ENCODE measurements at regions not wholly inside any gene's neighbourhood (a gene's known extent, or its start where the extent isn't known, plus 50 kb on each side); places are given as distances from the start of the nearest gene placed in this dataset.

- Histone ChIP-seq H3K27me3 (ENCODE audit: control insufficient read depth, insufficient read depth, low read length) (no peaks in the 10 kb centered on the region), H3K4me1 (ENCODE audit: control insufficient read depth, insufficient read depth, low read length) (peaks cover 20% of the 10 kb centered on the region), H3K4me3 (ENCODE audit: low read length) (peak overlapping the region; percentile 43), H3K27ac (ENCODE audit: low read length) (peak overlapping the region; percentile 99), H3K9me3 (ENCODE audit: control insufficient read depth, low read depth, low read length) (no peaks in the 10 kb centered on the region), H3K36me3 (ENCODE audit: control insufficient read depth, insufficient read depth, low read length) (no peaks in the 10 kb centered on the region)
- peak; percentile 91 to 99 for DNase-seq
- no CpG with 5 or more reads among the region's 12 CpGs for WGBS (ENCODE audit: insufficient coverage, low lambda C conversion rate)
Measured at GRCh38 chr3:177300039-177300833, 103.0 kb upstream of the TBL1XR1 start.

GRCh38 chr3:177300842-177301241, 103.6 kb upstream of the TBL1XR1 start:
- Histone ChIP-seq H3K4me3 (ENCODE audit: low read length) (peak overlapping the region; percentile 43), H3K27ac (ENCODE audit: low read length) (peak overlapping the region; percentile 99), H3K27me3 (ENCODE audit: control insufficient read depth, insufficient read depth, low read length) (no peaks in the 10 kb centered on the region), H3K9me3 (ENCODE audit: control insufficient read depth, low read depth, low read length) (no peaks in the 10 kb centered on the region), H3K4me1 (ENCODE audit: control insufficient read depth, insufficient read depth, low read length) (peaks cover 15% of the 10 kb centered on the region), H3K36me3 (ENCODE audit: control insufficient read depth, insufficient read depth, low read length) (no peaks in the 10 kb centered on the region)
- WGBS (ENCODE audit: insufficient coverage, low lambda C conversion rate) = 30% methylated on average over 2 of the region's 2 CpGs
- peak in 1 of 2 donors; percentile 64 for DNase-seq

GRCh38 chr3:177306252-177306651, 109.0 kb upstream of the TBL1XR1 start:
- no peaks in the 10 kb centered on the region for H3K36me3 ChIP-seq (ENCODE audit: control insufficient read depth, insufficient read depth, low read length)
- H3K9me3 ChIP-seq (ENCODE audit: control insufficient read depth, low read depth, low read length) = peaks cover 6% of the 10 kb centered on the region
- no peak for DNase-seq
- peaks cover 2% of the 10 kb centered on the region for H3K4me1 ChIP-seq (ENCODE audit: control insufficient read depth, insufficient read depth, low read length)
- WGBS (ENCODE audit: insufficient coverage, low lambda C conversion rate) = 85% methylated on average over 1 of the region's 2 CpGs
- no peak overlapping the region for H3K4me3 ChIP-seq (ENCODE audit: low read length)
- H3K27me3 ChIP-seq (ENCODE audit: control insufficient read depth, insufficient read depth, low read length) = no peaks in the 10 kb centered on the region
- no peak overlapping the region for H3K27ac ChIP-seq (ENCODE audit: low read length)

GRCh38 chr3:177307391-177307790, 110.1 kb upstream of the TBL1XR1 start:
- no peak overlapping the region for H3K27ac ChIP-seq (ENCODE audit: low read length)
- peaks cover 8% of the 10 kb centered on the region for H3K9me3 ChIP-seq (ENCODE audit: control insufficient read depth, low read depth, low read length)
- 90% methylated on average over 2 of the region's 4 CpGs for WGBS (ENCODE audit: insufficient coverage, low lambda C conversion rate)
- no peaks in the 10 kb centered on the region for H3K36me3 ChIP-seq (ENCODE audit: control insufficient read depth, insufficient read depth, low read length)
- H3K4me1 ChIP-seq (ENCODE audit: control insufficient read depth, insufficient read depth, low read length) = no peaks in the 10 kb centered on the region
- no peak overlapping the region for H3K4me3 ChIP-seq (ENCODE audit: low read length)
- H3K27me3 ChIP-seq (ENCODE audit: control insufficient read depth, insufficient read depth, low read length) = no peaks in the 10 kb centered on the region
- DNase-seq = no peak

- 67% methylated on average over 1 of the region's 5 CpGs for WGBS (ENCODE audit: insufficient coverage, low lambda C conversion rate)
- H3K9me3 ChIP-seq (ENCODE audit: control insufficient read depth, low read depth, low read length) = peaks cover 8% of the 10 kb centered on the region
- H3K4me1 ChIP-seq (ENCODE audit: control insufficient read depth, insufficient read depth, low read length) = no peaks in the 10 kb centered on the region
- H3K27ac ChIP-seq (ENCODE audit: low read length) = no peak overlapping the region
- H3K27me3 ChIP-seq (ENCODE audit: control insufficient read depth, insufficient read depth, low read length) = no peaks in the 10 kb centered on the region
- no peaks in the 10 kb centered on the region for H3K36me3 ChIP-seq (ENCODE audit: control insufficient read depth, insufficient read depth, low read length)
- no peak for DNase-seq
- no peak overlapping the region for H3K4me3 ChIP-seq (ENCODE audit: low read length)
Measured at GRCh38 chr3:177307826-177308225, 110.5 kb upstream of the TBL1XR1 start.

- no peak for DNase-seq
- 100% methylated on average over 2 of the region's 5 CpGs for WGBS (ENCODE audit: insufficient coverage, low lambda C conversion rate)
- H3K27me3 ChIP-seq (ENCODE audit: control insufficient read depth, insufficient read depth, low read length) = no peaks in the 10 kb centered on the region
- no peak overlapping the region for H3K27ac ChIP-seq (ENCODE audit: low read length)
- no peak overlapping the region for H3K4me3 ChIP-seq (ENCODE audit: low read length)
- no peaks in the 10 kb centered on the region for H3K4me1 ChIP-seq (ENCODE audit: control insufficient read depth, insufficient read depth, low read length)
- peaks cover 8% of the 10 kb centered on the region for H3K9me3 ChIP-seq (ENCODE audit: control insufficient read depth, low read depth, low read length)
- no peaks in the 10 kb centered on the region for H3K36me3 ChIP-seq (ENCODE audit: control insufficient read depth, insufficient read depth, low read length)
Measured at GRCh38 chr3:177308286-177308685, 111.0 kb upstream of the TBL1XR1 start.

GRCh38 chr3:177308911-177309310, 111.6 kb upstream of the TBL1XR1 start:
- Histone ChIP-seq H3K27ac (ENCODE audit: low read length) (no peak overlapping the region), H3K4me1 (ENCODE audit: control insufficient read depth, insufficient read depth, low read length) (no peaks in the 10 kb centered on the region)
- WGBS (ENCODE audit: insufficient coverage, low lambda C conversion rate) = 100% methylated on average over 1 of the region's 3 CpGs

GRCh38 chr3:177312491-177312890, 115.2 kb upstream of the TBL1XR1 start:
- Histone ChIP-seq H3K9me3 (ENCODE audit: control insufficient read depth, low read depth, low read length) (peaks cover 8% of the 10 kb centered on the region), H3K27ac (ENCODE audit: low read length) (no peak overlapping the region), H3K4me3 (ENCODE audit: low read length) (no peak overlapping the region), H3K4me1 (ENCODE audit: control insufficient read depth, insufficient read depth, low read length) (no peaks in the 10 kb centered on the region), H3K27me3 (ENCODE audit: control insufficient read depth, insufficient read depth, low read length) (no peaks in the 10 kb centered on the region), H3K36me3 (ENCODE audit: control insufficient read depth, insufficient read depth, low read length) (no peaks in the 10 kb centered on the region)
- WGBS (ENCODE audit: insufficient coverage, low lambda C conversion rate) = no CpG with 5 or more reads among the region's 5 CpGs
- DNase-seq = no peak

More at GRCh38 chr3:177308911-177309310, 111.6 kb upstream of the TBL1XR1 start:
- H3K27me3 ChIP-seq (ENCODE audit: control insufficient read depth, insufficient read depth, low read length) = no peaks in the 10 kb centered on the region
- no peak for DNase-seq
- H3K36me3 ChIP-seq (ENCODE audit: control insufficient read depth, insufficient read depth, low read length) = no peaks in the 10 kb centered on the region
- no peak overlapping the region for H3K4me3 ChIP-seq (ENCODE audit: low read length)
- H3K9me3 ChIP-seq (ENCODE audit: control insufficient read depth, low read depth, low read length) = peaks cover 8% of the 10 kb centered on the region

- Histone ChIP-seq H3K9me3 (ENCODE audit: control insufficient read depth, low read depth, low read length) (peaks cover 8% of the 10 kb centered on the region), H3K36me3 (ENCODE audit: control insufficient read depth, insufficient read depth, low read length) (no peaks in the 10 kb centered on the region), H3K4me1 (ENCODE audit: control insufficient read depth, insufficient read depth, low read length) (no peaks in the 10 kb centered on the region), H3K27me3 (ENCODE audit: control insufficient read depth, insufficient read depth, low read length) (no peaks in the 10 kb centered on the region), H3K27ac (ENCODE audit: low read length) (no peak overlapping the region), H3K4me3 (ENCODE audit: low read length) (no peak overlapping the region)
- no peak for DNase-seq
- WGBS (ENCODE audit: insufficient coverage, low lambda C conversion rate) = 100% methylated on average over 1 of the region's 3 CpGs
Measured at GRCh38 chr3:177314897-177315296, 117.6 kb upstream of the TBL1XR1 start.

- Histone ChIP-seq H3K27me3 (ENCODE audit: control insufficient read depth, insufficient read depth, low read length) (no peaks in the 10 kb centered on the region), H3K4me3 (ENCODE audit: low read length) (no peak overlapping the region), H3K4me1 (ENCODE audit: control insufficient read depth, insufficient read depth, low read length) (no peaks in the 10 kb centered on the region), H3K36me3 (ENCODE audit: control insufficient read depth, insufficient read depth, low read length) (no peaks in the 10 kb centered on the region), H3K27ac (ENCODE audit: low read length) (no peak overlapping the region), H3K9me3 (ENCODE audit: control insufficient read depth, low read depth, low read length) (no peaks in the 10 kb centered on the region)
- WGBS (ENCODE audit: insufficient coverage, low lambda C conversion rate) = 100% methylated on average over 1 of the region's 2 CpGs
- DNase-seq = no peak
Measured at GRCh38 chr3:177317247-177317646, 120.0 kb upstream of the TBL1XR1 start.

- 100% methylated on average over 1 of the region's 1 CpG for WGBS (ENCODE audit: insufficient coverage, low lambda C conversion rate)
- Histone ChIP-seq H3K36me3 (ENCODE audit: control insufficient read depth, insufficient read depth, low read length) (no peaks in the 10 kb centered on the region), H3K4me3 (ENCODE audit: low read length) (no peak overlapping the region), H3K27ac (ENCODE audit: low read length) (no peak overlapping the region), H3K9me3 (ENCODE audit: control insufficient read depth, low read depth, low read length) (no peaks in the 10 kb centered on the region), H3K27me3 (ENCODE audit: control insufficient read depth, insufficient read depth, low read length) (no peaks in the 10 kb centered on the region), H3K4me1 (ENCODE audit: control insufficient read depth, insufficient read depth, low read length) (no peaks in the 10 kb centered on the region)
- DNase-seq = no peak
Measured at GRCh38 chr3:177318559-177318958, 121.3 kb upstream of the TBL1XR1 start.

Measured in large intestine (tissue), 3 donors.